Stimulated activated CD4-positive, alpha-beta T cell treated with anti-CD3 and anti-CD28 coated beads, Interleukin-1b, Interleukin-23, amount 100 ng/mL, for 24 hours (primary cell): ENCODE measurements at regions not wholly inside any gene's neighbourhood (a gene's known extent, or its start where the extent isn't known, plus 50 kb on each side); places are given as distances from the start of the nearest gene placed in this dataset.
"Not testable (repeated sequence)": the region's sequence is repeated elsewhere in the genome, so short reads cannot be mapped to it uniquely, and the experiment has no call there.

Experiments
- DNase-seq, 4 experiments: peaks; one replicate each; pipeline ENCODE4 v3.0.0-alpha.2; 2020; ENCODE audit warnings: low read depth in 4 of 4, low spot score in 1 of 4

- DNase-seq = not testable (repeated sequence)
Measured at GRCh38 chr20:40889266-40889665, 139.4 kb upstream of the TOP1 start.

GRCh38 chr20:40890181-40890580 lies 138.4 kb upstream of the TOP1 start:
- no peak for DNase-seq

GRCh38 chr20:40890635-40891034 lies 138.0 kb upstream of the TOP1 start:
- no peak for DNase-seq

- no peak for DNase-seq
Measured at GRCh38 chr20:40891351-40891750, 137.3 kb upstream of the TOP1 start.

- DNase-seq = no peak
Measured at GRCh38 chr20:40892642-40893041, 136.0 kb upstream of the TOP1 start.

- DNase-seq = no peak
Measured at GRCh38 chr20:40893610-40894236, 134.9 kb upstream of the TOP1 start.

- no peak for DNase-seq
Measured at GRCh38 chr20:40894237-40894630, 134.4 kb upstream of the TOP1 start.

- no peak for DNase-seq
Measured at GRCh38 chr20:40895182-40895581, 133.4 kb upstream of the TOP1 start.

- no peak for DNase-seq
Measured at GRCh38 chr20:40896814-40897700, 131.6 kb upstream of the TOP1 start.

- DNase-seq = no peak
Measured at GRCh38 chr20:40899344-40899743, 129.3 kb upstream of the TOP1 start.

GRCh38 chr20:40900666-40901215 lies 127.9 kb upstream of the TOP1 start:
- DNase-seq = no peak

GRCh38 chr20:40902661-40903060 lies 126.0 kb upstream of the TOP1 start:
- DNase-seq = no peak

GRCh38 chr20:40908309-40908708 lies 120.3 kb upstream of the TOP1 start:
- no peak for DNase-seq

GRCh38 chr20:40909489-40909888 lies 119.1 kb upstream of the TOP1 start:
- DNase-seq = not testable (repeated sequence)

GRCh38 chr20:40910436-40910835 lies 118.2 kb upstream of the TOP1 start:
- DNase-seq = not testable (repeated sequence)

- DNase-seq = not testable (repeated sequence)
Measured at GRCh38 chr20:40911152-40911551, 117.5 kb upstream of the TOP1 start.

- no peak for DNase-seq
Measured at GRCh38 chr20:40913224-40914185, 115.1 kb upstream of the TOP1 start.

- DNase-seq = no peak
Measured at GRCh38 chr20:40915756-40916155, 112.9 kb upstream of the TOP1 start.

- no peak for DNase-seq
Measured at GRCh38 chr20:40916276-40916675, 112.3 kb upstream of the TOP1 start.

- no peak for DNase-seq
Measured at GRCh38 chr20:40920291-40920690, 108.3 kb upstream of the TOP1 start.

GRCh38 chr20:40922865-40923264 lies 105.8 kb upstream of the TOP1 start:
- no peak for DNase-seq
